SK-N-SH (cell line): ENCODE measurements at regions not wholly inside any gene's neighbourhood (a gene's known extent, or its start where the extent isn't known, plus 50 kb on each side); places are given as distances from the start of the nearest gene placed in this dataset.
"Not testable (repeated sequence)": the region's sequence is repeated elsewhere in the genome, so short reads cannot be mapped to it uniquely, and the experiment has no call there.

Source experiments
- CHD2 ChIP-seq: fragments of 150-350 bp; IDR thresholded peaks from 2 replicates; pipeline ENCODE4 v1.6.1; 2018; ENCODE audit warnings: low read length; ENCODE audit not compliant: partially characterized antibody
- EP300 ChIP-seq, 2 experiments: IDR thresholded peaks; 2 replicates each; pipeline versions ENCODE4 v1.4.0 to v1.6.1; 2012; ENCODE audit warnings: borderline replicate concordance in 1 of 2, low read depth in 1 of 2, low read length in 1 of 2
- EZH2phosphoT487 ChIP-seq: fragments of 200-600 bp; sonication (generic); IDR thresholded peaks from 2 replicates; pipeline ENCODE4 v1.6.1; 2017; ENCODE audit warnings: low read depth, mixed run types, mild to moderate bottlenecking, antibody characterized with exemption, moderate library complexity, borderline replicate concordance
- GATA2 ChIP-seq: sonication (generic); formaldehyde crosslinking; IDR thresholded peaks from 2 replicates; pipeline ENCODE4 v1.5.0; 2020; ENCODE audit warnings: mild to moderate bottlenecking, missing genetic modification reagents
- JUND ChIP-seq: IDR thresholded peaks from 2 replicates; pipeline ENCODE4 v1.4.0; 2012
- MEF2A ChIP-seq: IDR thresholded peaks from 2 replicates; pipeline ENCODE4 v1.4.0; 2012; ENCODE audit warnings: low read depth, borderline replicate concordance
- RXRA ChIP-seq: IDR thresholded peaks from 2 replicates; pipeline ENCODE4 v1.4.0; 2012; ENCODE audit warnings: low read depth, mild to moderate bottlenecking, borderline replicate concordance
- TAF1 ChIP-seq: IDR thresholded peaks from 2 replicates; pipeline ENCODE4 v1.6.1; 2012; ENCODE audit warnings: low read depth, mild to moderate bottlenecking, low read length, moderate library complexity, borderline replicate concordance
- YY1 ChIP-seq: IDR thresholded peaks from 2 replicates; pipeline ENCODE4 v1.4.0; 2012; ENCODE audit warnings: low read depth, mild to moderate bottlenecking
- TF ChIP-seq, protein P1 (sequence below): IDR thresholded peaks from 2 replicates; pipeline ENCODE4; 2012
- TF ChIP-seq, protein P2 (sequence below): fragments of 200-600 bp; sonication (generic); IDR thresholded peaks from 2 replicates; pipeline ENCODE4 v1.6.1; 2017; ENCODE audit warnings: antibody characterized with exemption, mild to moderate bottlenecking, moderate library complexity
- TF ChIP-seq, protein P3 (sequence below): IDR thresholded peaks from 2 replicates; pipeline ENCODE4 v1.4.0; 2012; ENCODE audit warnings: low read depth
- TF ChIP-seq, protein P4 (sequence below): IDR thresholded peaks from 2 replicates; pipeline ENCODE4 v1.6.1; 2012; ENCODE audit warnings: mild to moderate bottlenecking, low read depth, low read length, moderate library complexity

DNA sequence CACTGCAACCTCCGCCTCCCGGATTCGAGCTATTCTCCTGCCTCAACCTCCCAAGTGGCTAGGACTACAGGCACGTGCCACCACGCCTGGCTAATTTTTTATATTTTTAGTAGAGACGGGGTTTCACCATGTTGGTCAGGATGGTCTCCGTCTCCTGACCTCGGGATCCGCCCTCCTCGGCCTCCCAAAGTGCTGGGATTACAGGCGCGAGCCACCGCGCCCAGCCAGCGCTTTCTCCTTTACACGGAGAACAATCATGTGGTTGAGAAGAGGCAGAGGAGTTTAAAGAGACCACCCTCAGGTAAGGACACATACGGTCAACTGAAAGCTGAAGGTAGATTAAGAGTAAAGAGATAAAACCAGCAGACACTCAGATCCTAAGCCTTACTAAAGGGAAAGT, 1673.7 kb upstream of the PIK3C3 start:
- TF ChIP-seq, protein P1, sequence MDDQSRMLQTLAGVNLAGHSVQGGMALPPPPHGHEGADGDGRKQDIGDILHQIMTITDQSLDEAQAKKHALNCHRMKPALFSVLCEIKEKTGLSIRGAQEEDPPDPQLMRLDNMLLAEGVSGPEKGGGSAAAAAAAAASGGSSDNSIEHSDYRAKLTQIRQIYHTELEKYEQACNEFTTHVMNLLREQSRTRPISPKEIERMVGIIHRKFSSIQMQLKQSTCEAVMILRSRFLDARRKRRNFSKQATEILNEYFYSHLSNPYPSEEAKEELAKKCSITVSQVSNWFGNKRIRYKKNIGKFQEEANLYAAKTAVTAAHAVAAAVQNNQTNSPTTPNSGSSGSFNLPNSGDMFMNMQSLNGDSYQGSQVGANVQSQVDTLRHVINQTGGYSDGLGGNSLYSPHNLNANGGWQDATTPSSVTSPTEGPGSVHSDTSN, result not testable (repeated sequence)
- TF ChIP-seq EZH2phosphoT487; JUND; CHD2; TAF1; YY1; MEF2A; GATA2 (CRISPR knock-in tag); EP300 (IDR thresholded peaks at IDR 0.05; ENCODE audit: borderline replicate concordance in 1 of 2, low read depth in 1 of 2, low read length in 1 of 2); RXRA: not testable (repeated sequence)
- TF ChIP-seq, protein P2, sequence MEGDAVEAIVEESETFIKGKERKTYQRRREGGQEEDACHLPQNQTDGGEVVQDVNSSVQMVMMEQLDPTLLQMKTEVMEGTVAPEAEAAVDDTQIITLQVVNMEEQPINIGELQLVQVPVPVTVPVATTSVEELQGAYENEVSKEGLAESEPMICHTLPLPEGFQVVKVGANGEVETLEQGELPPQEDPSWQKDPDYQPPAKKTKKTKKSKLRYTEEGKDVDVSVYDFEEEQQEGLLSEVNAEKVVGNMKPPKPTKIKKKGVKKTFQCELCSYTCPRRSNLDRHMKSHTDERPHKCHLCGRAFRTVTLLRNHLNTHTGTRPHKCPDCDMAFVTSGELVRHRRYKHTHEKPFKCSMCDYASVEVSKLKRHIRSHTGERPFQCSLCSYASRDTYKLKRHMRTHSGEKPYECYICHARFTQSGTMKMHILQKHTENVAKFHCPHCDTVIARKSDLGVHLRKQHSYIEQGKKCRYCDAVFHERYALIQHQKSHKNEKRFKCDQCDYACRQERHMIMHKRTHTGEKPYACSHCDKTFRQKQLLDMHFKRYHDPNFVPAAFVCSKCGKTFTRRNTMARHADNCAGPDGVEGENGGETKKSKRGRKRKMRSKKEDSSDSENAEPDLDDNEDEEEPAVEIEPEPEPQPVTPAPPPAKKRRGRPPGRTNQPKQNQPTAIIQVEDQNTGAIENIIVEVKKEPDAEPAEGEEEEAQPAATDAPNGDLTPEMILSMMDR, result not testable (repeated sequence)
- TF ChIP-seq, protein P3, sequence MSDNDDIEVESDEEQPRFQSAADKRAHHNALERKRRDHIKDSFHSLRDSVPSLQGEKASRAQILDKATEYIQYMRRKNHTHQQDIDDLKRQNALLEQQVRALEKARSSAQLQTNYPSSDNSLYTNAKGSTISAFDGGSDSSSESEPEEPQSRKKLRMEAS, result not testable (repeated sequence)
- TF ChIP-seq, protein P4, sequence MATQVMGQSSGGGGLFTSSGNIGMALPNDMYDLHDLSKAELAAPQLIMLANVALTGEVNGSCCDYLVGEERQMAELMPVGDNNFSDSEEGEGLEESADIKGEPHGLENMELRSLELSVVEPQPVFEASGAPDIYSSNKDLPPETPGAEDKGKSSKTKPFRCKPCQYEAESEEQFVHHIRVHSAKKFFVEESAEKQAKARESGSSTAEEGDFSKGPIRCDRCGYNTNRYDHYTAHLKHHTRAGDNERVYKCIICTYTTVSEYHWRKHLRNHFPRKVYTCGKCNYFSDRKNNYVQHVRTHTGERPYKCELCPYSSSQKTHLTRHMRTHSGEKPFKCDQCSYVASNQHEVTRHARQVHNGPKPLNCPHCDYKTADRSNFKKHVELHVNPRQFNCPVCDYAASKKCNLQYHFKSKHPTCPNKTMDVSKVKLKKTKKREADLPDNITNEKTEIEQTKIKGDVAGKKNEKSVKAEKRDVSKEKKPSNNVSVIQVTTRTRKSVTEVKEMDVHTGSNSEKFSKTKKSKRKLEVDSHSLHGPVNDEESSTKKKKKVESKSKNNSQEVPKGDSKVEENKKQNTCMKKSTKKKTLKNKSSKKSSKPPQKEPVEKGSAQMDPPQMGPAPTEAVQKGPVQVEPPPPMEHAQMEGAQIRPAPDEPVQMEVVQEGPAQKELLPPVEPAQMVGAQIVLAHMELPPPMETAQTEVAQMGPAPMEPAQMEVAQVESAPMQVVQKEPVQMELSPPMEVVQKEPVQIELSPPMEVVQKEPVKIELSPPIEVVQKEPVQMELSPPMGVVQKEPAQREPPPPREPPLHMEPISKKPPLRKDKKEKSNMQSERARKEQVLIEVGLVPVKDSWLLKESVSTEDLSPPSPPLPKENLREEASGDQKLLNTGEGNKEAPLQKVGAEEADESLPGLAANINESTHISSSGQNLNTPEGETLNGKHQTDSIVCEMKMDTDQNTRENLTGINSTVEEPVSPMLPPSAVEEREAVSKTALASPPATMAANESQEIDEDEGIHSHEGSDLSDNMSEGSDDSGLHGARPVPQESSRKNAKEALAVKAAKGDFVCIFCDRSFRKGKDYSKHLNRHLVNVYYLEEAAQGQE, result not testable (repeated sequence)
